ENCODE measurements at regions not wholly inside any gene's neighbourhood (a gene's known extent, or its start where the extent isn't known, plus 50 kb on each side); places are given as distances from the start of the nearest gene placed in this dataset.

DNA sequence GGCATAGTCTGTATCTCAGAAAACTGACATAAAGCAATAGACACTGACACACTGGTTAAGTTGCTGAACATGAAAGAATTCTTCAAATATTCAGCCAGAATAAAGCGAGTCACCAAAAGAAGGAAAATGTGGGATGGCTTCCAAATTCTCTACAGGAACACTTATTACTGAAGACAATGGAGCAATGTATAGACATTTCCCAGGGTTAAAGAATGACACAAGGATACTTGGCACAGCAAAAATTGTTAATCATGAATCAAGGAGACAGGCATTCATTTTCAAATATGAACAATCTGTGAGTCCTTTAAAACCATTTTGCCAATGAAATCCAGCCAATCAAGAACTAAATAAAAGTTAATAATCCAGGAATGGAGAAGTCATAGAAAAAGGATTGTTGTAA lies 92.5 kb downstream of the MTX3 start (continued):
- TF ChIP-seq EGR1 (IDR thresholded peaks at IDR 0.05; ENCODE audit: low read depth in 2 of 2) (no peak), YY1 (IDR thresholded peaks at IDR 0.05) (no peak)

DNA sequence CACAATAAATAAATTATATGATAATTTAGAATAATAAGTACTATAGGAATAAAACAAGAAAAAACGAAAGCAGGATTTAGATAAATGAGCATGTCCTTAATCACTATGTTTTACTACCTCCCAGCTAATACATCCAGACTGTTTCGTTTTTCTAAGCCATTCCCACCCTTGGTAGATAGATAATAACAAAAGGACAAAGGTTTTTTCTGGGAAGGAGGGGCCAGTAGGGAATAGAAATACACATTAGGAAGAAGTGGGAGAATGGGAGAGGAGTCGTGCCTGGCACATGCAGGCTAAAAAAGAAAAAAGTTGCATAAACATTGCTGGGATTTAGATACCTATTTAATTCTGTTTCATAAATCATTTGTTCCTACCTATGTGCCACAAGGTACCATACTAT lies 97.1 kb downstream of the MTX3 start:
- Histone ChIP-seq H3K4me1 (ENCODE audit: control insufficient read depth in 4 of 4, insufficient read depth in 4 of 4, low read length in 3 of 4) (no peaks in the 10 kb centered on the region), H3K27ac (ENCODE audit: low read depth in 1 of 2, low read length in 2 of 2) (no peak overlapping the region), H3K27me3 (ENCODE audit: control insufficient read depth in 4 of 4, insufficient read depth in 4 of 4, low read length in 3 of 4) (peaks cover 0 to 8% (median 1%) of the 10 kb centered on the region in 4 donors), H3K9me3 (ENCODE audit: control insufficient read depth in 4 of 4, low read length in 3 of 4) (peaks cover 0 to 2% (median 0%) of the 10 kb centered on the region in 4 donors), H3K9ac (ENCODE audit: low read depth in 1 of 2, low read length in 2 of 2) (no peak overlapping the region), H3K36me3 (ENCODE audit: control insufficient read depth in 4 of 4, insufficient read depth in 3 of 4, low read depth in 1 of 4, low read length in 3 of 4) (no peaks in the 10 kb centered on the region), H3K4me3 (ENCODE audit: low read depth in 1 of 3, low read length in 3 of 3) (no peak overlapping the region)
- 53% methylated on average over 3 of the region's 3 CpGs for WGBS
- DNase-seq (ENCODE audit: low spot score): no peak
- TF ChIP-seq TAF1 (conservative IDR thresholded peaks at IDR 0.05) (no peak), HNF4A (conservative IDR thresholded peaks at IDR 0.05) (no peak), NR2F2 (IDR thresholded peaks at IDR 0.05) (no peak), HNF4G (IDR thresholded peaks at IDR 0.05) (no peak), YY1 (IDR thresholded peaks at IDR 0.05) (no peak)
- TF ChIP-seq, protein P1, sequence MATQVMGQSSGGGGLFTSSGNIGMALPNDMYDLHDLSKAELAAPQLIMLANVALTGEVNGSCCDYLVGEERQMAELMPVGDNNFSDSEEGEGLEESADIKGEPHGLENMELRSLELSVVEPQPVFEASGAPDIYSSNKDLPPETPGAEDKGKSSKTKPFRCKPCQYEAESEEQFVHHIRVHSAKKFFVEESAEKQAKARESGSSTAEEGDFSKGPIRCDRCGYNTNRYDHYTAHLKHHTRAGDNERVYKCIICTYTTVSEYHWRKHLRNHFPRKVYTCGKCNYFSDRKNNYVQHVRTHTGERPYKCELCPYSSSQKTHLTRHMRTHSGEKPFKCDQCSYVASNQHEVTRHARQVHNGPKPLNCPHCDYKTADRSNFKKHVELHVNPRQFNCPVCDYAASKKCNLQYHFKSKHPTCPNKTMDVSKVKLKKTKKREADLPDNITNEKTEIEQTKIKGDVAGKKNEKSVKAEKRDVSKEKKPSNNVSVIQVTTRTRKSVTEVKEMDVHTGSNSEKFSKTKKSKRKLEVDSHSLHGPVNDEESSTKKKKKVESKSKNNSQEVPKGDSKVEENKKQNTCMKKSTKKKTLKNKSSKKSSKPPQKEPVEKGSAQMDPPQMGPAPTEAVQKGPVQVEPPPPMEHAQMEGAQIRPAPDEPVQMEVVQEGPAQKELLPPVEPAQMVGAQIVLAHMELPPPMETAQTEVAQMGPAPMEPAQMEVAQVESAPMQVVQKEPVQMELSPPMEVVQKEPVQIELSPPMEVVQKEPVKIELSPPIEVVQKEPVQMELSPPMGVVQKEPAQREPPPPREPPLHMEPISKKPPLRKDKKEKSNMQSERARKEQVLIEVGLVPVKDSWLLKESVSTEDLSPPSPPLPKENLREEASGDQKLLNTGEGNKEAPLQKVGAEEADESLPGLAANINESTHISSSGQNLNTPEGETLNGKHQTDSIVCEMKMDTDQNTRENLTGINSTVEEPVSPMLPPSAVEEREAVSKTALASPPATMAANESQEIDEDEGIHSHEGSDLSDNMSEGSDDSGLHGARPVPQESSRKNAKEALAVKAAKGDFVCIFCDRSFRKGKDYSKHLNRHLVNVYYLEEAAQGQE (IDR thresholded peaks at IDR 0.05): no peak
- TF ChIP-seq, protein P2, sequence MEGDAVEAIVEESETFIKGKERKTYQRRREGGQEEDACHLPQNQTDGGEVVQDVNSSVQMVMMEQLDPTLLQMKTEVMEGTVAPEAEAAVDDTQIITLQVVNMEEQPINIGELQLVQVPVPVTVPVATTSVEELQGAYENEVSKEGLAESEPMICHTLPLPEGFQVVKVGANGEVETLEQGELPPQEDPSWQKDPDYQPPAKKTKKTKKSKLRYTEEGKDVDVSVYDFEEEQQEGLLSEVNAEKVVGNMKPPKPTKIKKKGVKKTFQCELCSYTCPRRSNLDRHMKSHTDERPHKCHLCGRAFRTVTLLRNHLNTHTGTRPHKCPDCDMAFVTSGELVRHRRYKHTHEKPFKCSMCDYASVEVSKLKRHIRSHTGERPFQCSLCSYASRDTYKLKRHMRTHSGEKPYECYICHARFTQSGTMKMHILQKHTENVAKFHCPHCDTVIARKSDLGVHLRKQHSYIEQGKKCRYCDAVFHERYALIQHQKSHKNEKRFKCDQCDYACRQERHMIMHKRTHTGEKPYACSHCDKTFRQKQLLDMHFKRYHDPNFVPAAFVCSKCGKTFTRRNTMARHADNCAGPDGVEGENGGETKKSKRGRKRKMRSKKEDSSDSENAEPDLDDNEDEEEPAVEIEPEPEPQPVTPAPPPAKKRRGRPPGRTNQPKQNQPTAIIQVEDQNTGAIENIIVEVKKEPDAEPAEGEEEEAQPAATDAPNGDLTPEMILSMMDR (IDR thresholded peaks at IDR 0.05; ENCODE audit: low read depth, low read length, missing input control): no peak
- TF ChIP-seq, protein P3, sequence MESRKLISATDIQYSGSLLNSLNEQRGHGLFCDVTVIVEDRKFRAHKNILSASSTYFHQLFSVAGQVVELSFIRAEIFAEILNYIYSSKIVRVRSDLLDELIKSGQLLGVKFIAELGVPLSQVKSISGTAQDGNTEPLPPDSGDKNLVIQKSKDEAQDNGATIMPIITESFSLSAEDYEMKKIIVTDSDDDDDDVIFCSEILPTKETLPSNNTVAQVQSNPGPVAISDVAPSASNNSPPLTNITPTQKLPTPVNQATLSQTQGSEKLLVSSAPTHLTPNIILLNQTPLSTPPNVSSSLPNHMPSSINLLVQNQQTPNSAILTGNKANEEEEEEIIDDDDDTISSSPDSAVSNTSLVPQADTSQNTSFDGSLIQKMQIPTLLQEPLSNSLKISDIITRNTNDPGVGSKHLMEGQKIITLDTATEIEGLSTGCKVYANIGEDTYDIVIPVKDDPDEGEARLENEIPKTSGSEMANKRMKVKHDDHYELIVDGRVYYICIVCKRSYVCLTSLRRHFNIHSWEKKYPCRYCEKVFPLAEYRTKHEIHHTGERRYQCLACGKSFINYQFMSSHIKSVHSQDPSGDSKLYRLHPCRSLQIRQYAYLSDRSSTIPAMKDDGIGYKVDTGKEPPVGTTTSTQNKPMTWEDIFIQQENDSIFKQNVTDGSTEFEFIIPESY (IDR thresholded peaks at IDR 0.05): no peak
- TF ChIP-seq, protein P4, sequence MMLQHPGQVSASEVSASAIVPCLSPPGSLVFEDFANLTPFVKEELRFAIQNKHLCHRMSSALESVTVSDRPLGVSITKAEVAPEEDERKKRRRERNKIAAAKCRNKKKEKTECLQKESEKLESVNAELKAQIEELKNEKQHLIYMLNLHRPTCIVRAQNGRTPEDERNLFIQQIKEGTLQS (IDR thresholded peaks at IDR 0.05): no peak

DNA sequence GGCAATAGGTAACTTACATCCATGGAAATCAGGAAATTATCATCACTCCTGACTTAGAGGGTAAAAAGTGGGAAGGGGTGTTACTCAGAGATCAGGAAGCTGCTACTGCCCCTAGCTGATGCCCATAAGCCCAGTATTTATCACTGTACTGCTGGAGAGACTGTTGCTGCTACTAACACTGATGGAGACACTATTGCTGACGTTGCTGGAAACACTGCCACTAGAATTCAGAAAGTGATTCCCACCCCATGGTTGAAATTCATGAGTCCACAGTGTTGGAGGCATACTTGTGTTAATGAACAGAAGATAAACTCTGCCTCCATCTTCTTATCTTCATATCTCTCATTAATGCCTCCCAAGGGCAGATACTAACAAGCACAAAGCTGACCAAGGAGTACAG lies 97.6 kb downstream of the MTX3 start:
- peaks cover 0 to 8% (median 1%) of the 10 kb centered on the region in 4 donors for H3K27me3 ChIP-seq (ENCODE audit: control insufficient read depth in 4 of 4, insufficient read depth in 4 of 4, low read length in 3 of 4)
- H3K9me3 ChIP-seq (ENCODE audit: control insufficient read depth in 4 of 4, low read length in 3 of 4): peaks cover 0 to 7% (median 0%) of the 10 kb centered on the region in 4 donors
- no peak overlapping the region for H3K9ac ChIP-seq (ENCODE audit: low read depth in 1 of 2, low read length in 2 of 2)
- no peaks in the 10 kb centered on the region for H3K36me3 ChIP-seq (ENCODE audit: control insufficient read depth in 4 of 4, insufficient read depth in 3 of 4, low read depth in 1 of 4, low read length in 3 of 4)
- no peaks in the 10 kb centered on the region for H3K4me1 ChIP-seq (ENCODE audit: control insufficient read depth in 4 of 4, insufficient read depth in 4 of 4, low read length in 3 of 4)
- 61% methylated on average over 1 of the region's 1 CpG for WGBS
- H3K4me3 ChIP-seq (ENCODE audit: low read depth in 1 of 3, low read length in 3 of 3): no peak overlapping the region
- H3K27ac ChIP-seq (ENCODE audit: low read depth in 1 of 2, low read length in 2 of 2): no peak overlapping the region
- DNase-seq (ENCODE audit: low spot score): no peak
- TF ChIP-seq FOXA2 (IDR thresholded peaks at IDR 0.05) (no peak), YY1 (IDR thresholded peaks at IDR 0.05) (no peak), GABPA (IDR thresholded peaks at IDR 0.05 in 1 of 2, conservative IDR thresholded peaks at IDR 0.05 in 1 of 2) (no peak), NR2F2 (IDR thresholded peaks at IDR 0.05) (no peak), HNF4A (conservative IDR thresholded peaks at IDR 0.05) (no peak), HNF4G (IDR thresholded peaks at IDR 0.05) (no peak), SP1 (IDR thresholded peaks at IDR 0.05) (no peak), JUND (IDR thresholded peaks at IDR 0.05) (no peak)
- TF ChIP-seq, protein P1 (IDR thresholded peaks at IDR 0.05): no peak
- TF ChIP-seq, protein P2 (IDR thresholded peaks at IDR 0.05; ENCODE audit: low read depth, low read length, missing input control): no peak

Data from liver (tissue), 8 donors.